NT2/D1 (cell line): ENCODE measurements at regions not wholly inside any gene's neighbourhood (a gene's known extent, or its start where the extent isn't known, plus 50 kb on each side); places are given as distances from the start of the nearest gene placed in this dataset.

ENCODE experiments used
- SUZ12 ChIP-seq: IDR thresholded peaks from 2 replicates; pipeline ENCODE4 v1.6.1; 2011; ENCODE audit not compliant: insufficient read length, insufficient read depth; ENCODE audit errors: extremely low read depth
- YY1 ChIP-seq: IDR thresholded peaks from 2 replicates; pipeline ENCODE4 v1.6.1; 2011; ENCODE audit not compliant: insufficient read length, insufficient read depth
- ZNF274 ChIP-seq: IDR thresholded peaks from 2 replicates; pipeline ENCODE4 v1.6.1; 2011; ENCODE audit warnings: mild to moderate bottlenecking, low read depth, low read length

DNA sequence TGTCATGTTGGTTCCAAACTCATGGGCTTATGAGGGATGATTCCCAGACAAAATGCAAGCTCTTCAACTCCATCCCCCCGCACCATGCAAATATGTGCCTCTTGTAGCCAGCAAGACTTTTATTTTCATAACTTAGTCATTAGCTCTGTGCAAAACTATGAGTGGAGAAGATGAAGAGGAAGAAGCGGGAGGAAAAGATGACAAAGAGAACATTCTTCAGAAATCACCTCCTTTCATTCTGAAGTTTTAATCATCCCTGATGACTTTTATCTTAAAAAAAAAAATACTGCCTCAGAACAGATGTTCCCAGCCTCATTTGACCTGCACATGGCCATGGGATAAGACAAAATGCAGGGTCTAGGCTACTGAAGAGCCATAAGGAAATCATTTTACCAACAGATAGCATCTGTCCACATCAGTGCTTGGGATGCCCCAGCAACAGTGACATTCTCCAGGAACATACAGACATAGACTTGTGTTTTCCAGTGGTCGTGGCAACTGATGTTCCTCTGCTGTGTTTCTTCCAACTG is 145.5 kb downstream of the WNT5A start:
- TF ChIP-seq YY1 (no peak), ZNF274 (no peak), SUZ12 (no peak)
